Endodermal cell (in vitro differentiated cells): ENCODE measurements at regions not wholly inside any gene's neighbourhood (a gene's known extent, or its start where the extent isn't known, plus 50 kb on each side); places are given as distances from the start of the nearest gene placed in this dataset.
A peak's percentile ranks its signal among the peaks of the same experiment; 100 is the strongest.

ENCODE experiments used
- DNase-seq: peaks from one replicate; pipeline ENCODE4 v3.0.0-alpha.2; 2017
- H3K27ac ChIP-seq: 2 replicates; pipeline ENCODE4 v1.5.1; 2013; ENCODE audit warnings: mild to moderate bottlenecking, low read depth, low read length, moderate library complexity
- H3K27me3 ChIP-seq: 2 replicates; pipeline ENCODE4 v1.6.1; 2013; ENCODE audit warnings: mild to moderate bottlenecking, low read length, moderate library complexity; ENCODE audit not compliant: insufficient read depth, control insufficient read depth, poor library complexity, severe bottlenecking
- H3K36me3 ChIP-seq: 2 replicates; pipeline ENCODE4 v1.7.0; 2013; ENCODE audit warnings: mild to moderate bottlenecking, low read length, moderate library complexity; ENCODE audit not compliant: control insufficient read depth, insufficient read depth
- H3K4me1 ChIP-seq: one replicate; pipeline ENCODE4 v1.7.0; 2013; ENCODE audit warnings: low read length; ENCODE audit not compliant: control insufficient read depth, insufficient read depth
- H3K4me3 ChIP-seq: 2 replicates; pipeline ENCODE4 v1.5.1; 2013; ENCODE audit warnings: mild to moderate bottlenecking, low read length, moderate library complexity
- H3K9ac ChIP-seq: 2 replicates; pipeline ENCODE4 v1.6.1; 2013; ENCODE audit warnings: mild to moderate bottlenecking, low read length, moderate library complexity; ENCODE audit not compliant: poor library complexity, severe bottlenecking; ENCODE audit errors: extremely low read depth
- H3K9me3 ChIP-seq: 2 replicates; pipeline ENCODE4 v1.6.1; 2013; ENCODE audit warnings: mild to moderate bottlenecking, low read length, moderate library complexity; ENCODE audit not compliant: control insufficient read depth
- H3K27ac Mint-ChIP-seq: 2 replicates; pipeline ENCODE4 v1.8.0; 2020; ENCODE audit warnings: mixed read lengths
- H3K27me3 Mint-ChIP-seq: 2 replicates; pipeline ENCODE4 v1.8.0; 2021; ENCODE audit warnings: mild to moderate bottlenecking, mixed read lengths; ENCODE audit not compliant: insufficient read depth
- H3K36me3 Mint-ChIP-seq: 2 replicates; pipeline ENCODE4 v1.8.0; 2020; ENCODE audit warnings: low read depth, mixed read lengths
- H3K4me1 Mint-ChIP-seq: 2 replicates; pipeline ENCODE4 v1.8.0; 2020; ENCODE audit warnings: mixed read lengths
- H3K4me3 Mint-ChIP-seq: 2 replicates; pipeline ENCODE4 v1.8.0; 2020; ENCODE audit warnings: mild to moderate bottlenecking, moderate library complexity, mixed read lengths
- H3K9me3 Mint-ChIP-seq: 2 replicates; pipeline ENCODE4 v1.8.0; 2020; ENCODE audit warnings: mild to moderate bottlenecking, mixed read lengths
- CTCF ChIP-seq: fragments of 200-600 bp; sonication (generic); conservative IDR thresholded peaks from 2 replicates; pipeline ENCODE4 v1.5.0; 2021; ENCODE audit warnings: antibody characterized with exemption, mild to moderate bottlenecking
- WGBS, 2 experiments: methylation state at CpG; one replicate each; pipeline versions ENCODE4 v1.1.5 to v1.1.7; 2013; ENCODE audit warnings: missing lambda C conversion rate in 2 of 2, mixed read lengths in 1 of 2; ENCODE audit not compliant: insufficient coverage in 1 of 2, insufficient read length in 1 of 2; 5-methylcytosine and 5-hydroxymethylcytosine counted together

GRCh38 chr13:38444904-38445303, 95.3 kb downstream of the UFM1 start:
- Histone ChIP-seq H3K36me3 (no peaks in the 10 kb centered on the region), H3K9me3 (no peaks in the 10 kb centered on the region), H3K27ac (peak overlapping the region; percentile 1), H3K9ac (no peak overlapping the region), H3K4me3 (no peak overlapping the region), H3K27me3 (no peaks in the 10 kb centered on the region), H3K4me1 (no peaks in the 10 kb centered on the region)
- H3K4me1 Mint-ChIP-seq: peaks cover 4% of the 10 kb centered on the region
- no peaks in the 10 kb centered on the region for H3K36me3 Mint-ChIP-seq
- no peaks in the 10 kb centered on the region for H3K9me3 Mint-ChIP-seq
- no peak overlapping the region for H3K4me3 Mint-ChIP-seq
- no peak for DNase-seq
- no peak for TF ChIP-seq CTCF
- 69 to 92% methylated on average over 2 of the region's 2 CpGs for WGBS, 2 experiments
- no peak overlapping the region for H3K27ac Mint-ChIP-seq
- H3K27me3 Mint-ChIP-seq: no peaks in the 10 kb centered on the region

GRCh38 chr13:38452656-38453055, 103.0 kb downstream of the UFM1 start:
- Mint-ChIP-seq H3K36me3 (no peaks in the 10 kb centered on the region), H3K27ac (no peak overlapping the region), H3K9me3 (no peaks in the 10 kb centered on the region), H3K4me3 (no peak overlapping the region), H3K27me3 (no peaks in the 10 kb centered on the region), H3K4me1 (no peaks in the 10 kb centered on the region)
- no peaks in the 10 kb centered on the region for H3K27me3 ChIP-seq
- no peak overlapping the region for H3K4me3 ChIP-seq
- TF ChIP-seq CTCF: no peak
- H3K9ac ChIP-seq: no peak overlapping the region
- no peaks in the 10 kb centered on the region for H3K4me1 ChIP-seq
- no peaks in the 10 kb centered on the region for H3K36me3 ChIP-seq
- WGBS, 2 experiments: 88 to 96% methylated on average over 3 of the region's 3 CpGs
- no peaks in the 10 kb centered on the region for H3K9me3 ChIP-seq
- no peak overlapping the region for H3K27ac ChIP-seq
- DNase-seq: no peak

GRCh38 chr13:38462605-38463004, 113.0 kb downstream of the UFM1 start:
- Histone ChIP-seq H3K27ac (no peak overlapping the region), H3K36me3 (no peaks in the 10 kb centered on the region), H3K9ac (no peak overlapping the region), H3K27me3 (no peaks in the 10 kb centered on the region), H3K4me3 (no peak overlapping the region), H3K4me1 (no peaks in the 10 kb centered on the region), H3K9me3 (peaks cover 4% of the 10 kb centered on the region)
- H3K27ac Mint-ChIP-seq: no peak overlapping the region
- H3K27me3 Mint-ChIP-seq: no peaks in the 10 kb centered on the region
- no peak overlapping the region for H3K4me3 Mint-ChIP-seq
- no peaks in the 10 kb centered on the region for H3K4me1 Mint-ChIP-seq
- DNase-seq: no peak
- no peak for TF ChIP-seq CTCF
- H3K36me3 Mint-ChIP-seq: no peaks in the 10 kb centered on the region
- 95 to 96% methylated on average over 6 to 7 of the region's 7 CpGs for WGBS, 2 experiments
- H3K9me3 Mint-ChIP-seq: peaks cover 11% of the 10 kb centered on the region
